ENCODE measurements at regions not wholly inside any gene's neighbourhood (a gene's known extent, or its start where the extent isn't known, plus 50 kb on each side); places are given as distances from the start of the nearest gene placed in this dataset.

GRCh38 chr7:46871516-46871915 lies 710.4 kb downstream of the TNS3 start:
- DNase-seq (ENCODE audit: low spot score) = no peak

- no peak for DNase-seq (ENCODE audit: low spot score)
Measured at GRCh38 chr7:46864716-46865115, 717.2 kb downstream of the TNS3 start.

- no peak for DNase-seq (ENCODE audit: low spot score)
Measured at GRCh38 chr7:46859963-46860475, 721.9 kb downstream of the TNS3 start.

GRCh38 chr7:46855851-46856250 lies 726.1 kb downstream of the TNS3 start:
- DNase-seq (ENCODE audit: low spot score) = no peak

DNA sequence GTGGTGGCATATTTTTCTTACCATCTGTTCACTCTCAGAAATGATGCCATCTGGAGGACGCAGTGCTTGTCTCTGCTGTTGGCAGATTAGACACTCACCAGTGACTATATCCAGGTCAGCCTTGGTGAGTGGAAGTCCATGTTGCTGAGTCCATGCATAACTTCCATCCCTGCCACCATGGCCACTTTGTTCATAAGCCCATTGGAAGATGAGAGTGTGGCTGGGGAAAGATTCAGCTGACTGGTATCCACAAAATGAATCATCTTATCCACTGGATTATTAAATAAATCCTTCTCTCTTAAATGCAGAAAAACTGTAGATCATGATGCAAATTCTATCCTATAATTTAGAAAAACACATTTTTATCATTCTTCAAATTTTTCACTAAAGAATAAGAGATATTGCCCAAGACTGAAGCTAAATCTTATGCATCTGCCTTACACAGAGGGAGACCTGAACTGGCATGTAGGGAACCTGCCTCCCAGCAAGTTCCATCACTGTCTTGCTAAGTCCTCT lies 726.9 kb downstream of the TNS3 start:
- no peak for DNase-seq (ENCODE audit: low spot score)

DNA sequence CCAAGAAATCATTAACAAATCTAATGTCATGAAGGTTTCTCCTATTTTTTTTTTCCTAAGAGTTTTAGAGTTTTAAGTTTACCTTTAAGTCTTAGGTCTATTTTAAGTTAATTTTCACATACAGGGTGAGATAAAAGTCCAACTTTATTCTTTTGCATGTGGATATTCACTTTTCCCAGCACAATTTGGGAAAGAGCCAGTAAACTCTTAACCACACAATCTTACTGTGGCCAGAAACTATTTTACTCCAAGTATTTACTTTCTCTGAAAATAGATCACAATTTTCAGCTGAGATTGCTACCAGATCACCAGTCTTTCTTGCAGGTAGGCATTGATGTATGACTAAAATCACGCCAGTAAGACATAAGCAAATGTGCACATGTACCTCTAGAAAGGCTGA lies 728.5 kb downstream of the TNS3 start:
- no peak for DNase-seq (ENCODE audit: low spot score)

GRCh38 chr7:46852795-46853194 lies 729.1 kb downstream of the TNS3 start:
- DNase-seq (ENCODE audit: low spot score) = no peak

DNA sequence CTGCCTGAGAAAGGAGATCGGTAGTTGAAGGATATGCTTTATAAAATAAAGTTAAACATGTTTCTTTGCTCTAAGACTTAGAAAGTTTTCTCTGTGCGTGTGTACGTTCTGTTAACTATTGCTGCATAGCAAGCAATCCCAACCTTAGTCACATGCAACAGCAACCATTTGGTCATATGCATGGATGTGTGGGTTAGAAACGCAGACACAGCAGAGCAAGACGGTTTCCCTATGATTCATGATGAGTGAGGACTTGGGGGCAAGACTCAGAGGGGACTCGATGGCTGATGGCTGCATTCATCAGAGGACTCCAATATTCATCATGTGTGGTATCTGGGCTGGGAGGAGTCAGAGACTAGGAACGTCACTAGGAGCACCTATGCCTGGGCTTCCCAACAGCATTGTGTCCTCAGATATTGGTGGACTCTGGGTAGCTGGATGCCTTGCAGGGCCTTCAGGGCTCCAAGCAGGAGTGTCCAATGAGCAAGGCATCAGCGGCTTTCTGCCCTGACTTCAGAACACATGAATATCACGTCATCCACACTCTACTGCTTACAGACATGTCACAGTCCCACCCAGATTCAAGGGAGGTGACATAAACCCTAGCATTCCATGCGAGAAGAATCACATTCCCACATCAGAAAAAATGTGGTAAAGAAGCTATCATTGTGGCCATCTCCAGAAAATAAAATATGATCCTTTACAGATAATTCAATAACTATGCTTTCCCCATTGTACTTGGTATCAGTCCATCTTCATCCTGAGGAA lies 731.2 kb downstream of the TNS3 start:
- no peak for DNase-seq (ENCODE audit: low spot score)

DNA sequence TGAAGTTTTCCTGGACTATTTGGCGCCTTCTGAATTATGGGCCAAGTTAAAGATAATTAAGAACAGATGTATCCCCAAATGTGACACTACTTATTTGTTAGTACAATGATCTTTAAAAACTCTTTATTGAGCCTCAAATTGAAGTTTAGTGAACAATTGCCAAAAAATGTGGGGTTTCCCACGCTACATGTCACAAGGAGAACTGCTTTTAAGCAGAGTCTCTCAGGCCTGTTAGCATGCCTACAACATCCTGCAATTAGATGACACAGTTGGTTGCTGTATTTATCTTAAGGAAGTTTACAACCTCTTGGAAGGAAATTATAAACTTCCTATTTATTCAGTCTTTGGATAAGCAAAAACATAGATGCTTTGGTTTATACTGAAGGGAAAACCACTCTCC lies 733.0 kb downstream of the TNS3 start:
- DNase-seq (ENCODE audit: low spot score) = no peak

- DNase-seq (ENCODE audit: low spot score) = no peak
Measured at GRCh38 chr7:46848311-46848710, 733.6 kb downstream of the TNS3 start.

- no peak for DNase-seq (ENCODE audit: low spot score)
Measured at GRCh38 chr7:46847126-46847525, 734.8 kb downstream of the TNS3 start.

DNA sequence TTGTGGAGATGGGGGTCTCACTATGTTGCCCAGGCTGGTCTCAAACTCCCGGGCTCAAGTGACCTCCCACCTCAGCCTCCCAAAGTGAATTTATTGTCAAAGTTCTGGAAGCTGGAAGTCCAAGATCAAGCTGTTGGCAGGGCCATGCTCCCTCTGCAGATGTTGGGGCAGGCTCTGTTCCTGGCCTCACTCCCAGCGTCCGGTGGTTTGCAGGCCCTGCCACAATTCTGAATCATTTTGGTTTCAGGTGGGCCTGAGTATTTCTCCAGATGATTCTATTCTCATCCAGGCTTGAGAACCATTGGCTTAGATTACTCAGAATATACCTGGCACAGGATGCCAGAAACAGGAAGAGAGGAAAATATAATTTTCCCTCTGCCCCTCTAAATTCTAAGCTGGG lies 737.4 kb downstream of the TNS3 start:
- no peak for DNase-seq (ENCODE audit: low spot score)

DNA sequence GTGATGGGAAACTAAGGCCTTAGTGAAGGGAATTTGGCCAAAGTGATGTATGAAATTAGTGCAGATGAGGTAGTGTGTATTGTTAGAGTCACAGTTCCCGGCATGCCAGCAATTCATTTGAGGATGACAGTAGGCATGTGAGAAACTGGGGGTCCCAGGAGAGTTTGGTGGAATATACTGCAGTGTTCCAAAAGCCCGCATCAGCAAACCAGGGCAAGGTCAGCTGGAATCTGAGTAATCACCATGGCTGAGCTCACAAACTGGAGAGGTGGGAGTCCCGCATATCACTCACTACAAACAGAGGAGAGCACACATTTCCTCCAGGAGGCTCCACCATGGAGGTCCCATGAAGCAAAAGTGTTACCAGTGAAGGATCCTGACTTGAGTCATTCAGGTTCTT lies 740.7 kb downstream of the TNS3 start:
- DNase-seq (ENCODE audit: low spot score) = no peak

- DNase-seq (ENCODE audit: low spot score) = no peak
Measured at GRCh38 chr7:46839651-46840050, 742.3 kb downstream of the TNS3 start.

DNA sequence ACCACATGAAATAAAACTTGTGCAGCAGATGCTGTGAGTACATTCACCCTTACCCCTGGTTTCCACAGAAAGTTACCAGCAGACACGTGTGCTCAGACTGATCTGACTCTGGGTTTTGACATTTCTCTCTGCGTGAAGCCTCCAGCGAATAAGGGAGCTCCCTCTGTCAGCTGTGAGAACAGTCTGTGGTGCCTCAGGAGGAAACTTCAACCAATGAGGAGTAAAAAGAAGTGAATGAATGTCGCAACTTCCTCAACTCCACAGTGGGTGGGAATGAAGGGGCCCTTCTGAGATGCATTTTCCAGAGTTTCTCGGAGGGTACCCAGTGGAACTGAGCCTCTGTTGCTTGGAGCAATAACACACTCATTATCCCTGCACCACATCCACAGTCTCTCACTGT lies 743.4 kb downstream of the TNS3 start:
- no peak for DNase-seq (ENCODE audit: low spot score)

DNA sequence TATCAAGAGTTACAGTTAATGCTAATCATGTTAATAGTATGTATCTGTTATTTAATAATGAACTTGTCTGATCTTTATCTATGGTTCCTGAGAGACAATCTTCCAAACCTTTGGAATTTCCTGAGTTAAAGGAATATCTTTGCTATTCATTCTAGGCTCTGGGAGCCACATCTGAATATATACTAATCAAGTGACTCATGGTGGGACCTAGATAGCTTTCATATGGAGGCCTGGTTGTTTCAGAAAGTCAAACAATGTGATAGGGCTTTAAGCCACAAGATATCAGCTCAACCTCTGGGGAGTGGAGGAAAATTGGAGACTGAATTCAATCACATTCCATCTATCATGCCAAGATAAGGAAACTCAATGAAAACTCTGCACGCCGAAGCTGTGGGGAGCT lies 746.4 kb downstream of the TNS3 start:
- no peak for DNase-seq (ENCODE audit: low spot score)

DNA sequence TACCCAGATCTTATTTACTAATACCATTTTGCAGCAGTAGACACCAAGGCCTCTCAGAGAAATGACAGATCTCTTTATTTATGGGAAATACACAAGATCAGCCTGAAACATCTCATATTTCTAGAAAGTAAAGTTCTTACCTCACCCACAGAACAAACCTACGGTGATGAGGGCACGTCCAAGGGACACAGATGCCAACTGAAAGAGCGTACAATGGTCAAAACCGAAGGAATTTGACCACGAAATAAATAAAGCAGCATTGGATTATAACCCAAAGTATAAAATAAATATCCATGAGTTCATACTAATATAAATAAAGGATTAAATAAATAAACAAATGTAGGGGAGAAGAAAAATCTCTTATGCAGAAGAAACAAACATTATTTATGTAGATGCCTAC lies 747.0 kb downstream of the TNS3 start:
- no peak for DNase-seq (ENCODE audit: low spot score)

DNA sequence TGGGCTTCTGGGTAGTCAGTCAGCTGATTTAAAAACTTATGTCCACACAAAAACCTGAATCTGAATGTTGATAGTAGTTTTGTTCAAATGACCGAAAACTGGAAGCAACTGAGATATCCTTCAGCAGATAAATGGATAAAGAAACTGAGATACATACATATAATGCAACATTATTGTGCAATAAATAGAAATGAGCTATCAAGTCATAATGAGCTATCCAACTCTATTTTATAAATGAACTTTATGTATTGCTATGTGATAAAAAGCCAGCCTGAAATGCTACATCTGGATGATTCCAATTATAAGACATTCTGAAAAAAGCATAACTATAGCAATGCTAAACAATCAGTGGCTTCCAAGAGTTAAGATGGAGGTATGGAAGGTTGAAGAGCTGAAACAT lies 748.7 kb downstream of the TNS3 start:
- DNase-seq (ENCODE audit: low spot score) = no peak

DNA sequence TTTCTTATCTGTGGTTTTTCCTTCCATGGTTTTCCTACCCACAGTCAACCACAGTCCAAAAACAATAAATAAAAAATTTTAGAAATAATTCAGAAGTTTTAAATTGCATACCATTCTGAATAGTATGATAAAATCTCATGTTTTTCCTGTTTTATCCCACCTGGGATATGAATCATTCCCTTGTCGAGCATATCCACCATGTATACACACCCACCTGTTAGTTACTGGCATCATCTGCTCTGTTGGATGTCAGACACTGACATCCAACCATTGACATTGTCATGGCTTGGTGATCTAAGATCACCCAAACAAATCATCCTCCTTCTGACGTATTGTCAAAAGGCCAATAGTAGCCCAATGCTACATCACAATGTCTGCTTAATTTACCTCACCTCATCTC lies 749.8 kb downstream of the TNS3 start:
- no peak for DNase-seq (ENCODE audit: low spot score)

DNA sequence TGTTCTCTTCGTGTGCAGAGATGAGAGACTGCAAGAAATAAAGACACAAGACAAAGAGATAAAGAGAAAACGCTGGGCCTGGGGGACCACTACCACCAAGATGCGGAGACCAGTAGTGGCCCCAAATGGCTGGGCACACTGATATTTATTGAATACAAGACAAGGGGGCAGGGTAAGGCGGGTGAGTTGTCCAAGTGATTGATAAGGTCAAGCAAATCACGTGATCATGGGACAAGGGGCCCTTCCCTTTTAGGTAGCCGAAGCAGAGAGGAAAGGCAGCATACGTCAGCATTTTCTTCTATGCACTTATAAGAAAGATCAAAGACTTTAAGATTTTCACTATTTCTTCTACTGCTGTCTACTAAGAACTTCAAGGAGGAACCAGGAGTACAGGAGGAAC lies 762.1 kb downstream of the TNS3 start:
- DNase-seq (ENCODE audit: low spot score) = no peak

- no peak for DNase-seq (ENCODE audit: low spot score)
Measured at GRCh38 chr7:46814516-46815250, 767.2 kb downstream of the TNS3 start.

- no peak for DNase-seq (ENCODE audit: low spot score)
Measured at GRCh38 chr7:46812101-46812675, 769.7 kb downstream of the TNS3 start.

DNA sequence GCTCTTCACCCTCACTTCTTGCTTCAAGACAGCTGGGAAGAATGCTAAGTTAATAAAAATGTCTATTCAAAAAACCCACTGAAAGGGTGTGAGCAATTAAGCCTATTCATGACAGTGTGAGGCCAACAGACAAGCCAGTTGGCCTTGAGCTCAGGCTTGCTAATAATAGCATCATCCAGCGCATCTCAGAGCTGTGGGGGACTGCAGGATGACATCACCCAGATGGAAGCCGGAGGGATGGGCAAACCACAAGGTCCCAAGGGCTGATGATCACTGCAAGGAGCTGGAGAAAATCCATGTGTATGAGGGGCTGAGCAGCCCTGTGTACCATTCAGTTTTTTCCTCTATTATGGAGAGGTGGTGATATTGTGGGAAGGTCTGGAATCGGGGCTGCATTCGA lies 770.4 kb downstream of the TNS3 start:
- no peak for DNase-seq (ENCODE audit: low spot score)

Measured in germinal center (tissue), 1 donor.